Inflammatory macrophage (primary cell): ENCODE measurements at regions not wholly inside any gene's neighbourhood (a gene's known extent, or its start where the extent isn't known, plus 50 kb on each side); places are given as distances from the start of the nearest gene placed in this dataset.

Experiments
- DNase-seq, 2 donors: peaks; one replicate each; pipeline ENCODE4 v3.0.0-alpha.2; 2020 to 2022

- no peak for DNase-seq
Observed at GRCh38 chr1:224850446-224850845, 79.0 kb upstream of the DNAH14 start.

- peak; percentile 69 to 76 for DNase-seq
Observed at GRCh38 chr1:224851210-224851847, 78.1 kb upstream of the DNAH14 start.

GRCh38 chr1:224851848-224852261, 77.6 kb upstream of the DNAH14 start:
- no peak for DNase-seq

- DNase-seq, result peak; percentile 67 to 68
Observed at GRCh38 chr1:224852901-224853568, 76.4 kb upstream of the DNAH14 start.

- no peak for DNase-seq
Observed at GRCh38 chr1:224856973-224857372, 72.5 kb upstream of the DNAH14 start.

- DNase-seq, result no peak
Observed at GRCh38 chr1:224859651-224860050, 69.8 kb upstream of the DNAH14 start.

GRCh38 chr1:224860488-224861338, 68.8 kb upstream of the DNAH14 start:
- no peak for DNase-seq

GRCh38 chr1:224861339-224861716, 68.1 kb upstream of the DNAH14 start:
- DNase-seq, result no peak

GRCh38 chr1:224863486-224863885, 66.0 kb upstream of the DNAH14 start:
- DNase-seq, result no peak

GRCh38 chr1:224864006-224864405, 65.5 kb upstream of the DNAH14 start:
- DNase-seq, result no peak

- DNase-seq, result no peak
Observed at GRCh38 chr1:224865510-224865909, 64.0 kb upstream of the DNAH14 start.

- no peak for DNase-seq
Observed at GRCh38 chr1:224866940-224867339, 62.5 kb upstream of the DNAH14 start.

- no peak for DNase-seq
Observed at GRCh38 chr1:224867715-224868114, 61.8 kb upstream of the DNAH14 start.

- DNase-seq, result no peak
Observed at GRCh38 chr1:224872832-224873433, 56.5 kb upstream of the DNAH14 start.

GRCh38 chr1:224873434-224874369, 55.8 kb upstream of the DNAH14 start:
- no peak for DNase-seq

GRCh38 chr1:224874775-224875174, 54.7 kb upstream of the DNAH14 start:
- DNase-seq, result no peak

- no peak for DNase-seq
Observed at GRCh38 chr1:224879162-224879803, 50.2 kb upstream of the DNAH14 start.
